ENCODE measurements at regions not wholly inside any gene's neighbourhood (a gene's known extent, or its start where the extent isn't known, plus 50 kb on each side); places are given as distances from the start of the nearest gene placed in this dataset.

DNA sequence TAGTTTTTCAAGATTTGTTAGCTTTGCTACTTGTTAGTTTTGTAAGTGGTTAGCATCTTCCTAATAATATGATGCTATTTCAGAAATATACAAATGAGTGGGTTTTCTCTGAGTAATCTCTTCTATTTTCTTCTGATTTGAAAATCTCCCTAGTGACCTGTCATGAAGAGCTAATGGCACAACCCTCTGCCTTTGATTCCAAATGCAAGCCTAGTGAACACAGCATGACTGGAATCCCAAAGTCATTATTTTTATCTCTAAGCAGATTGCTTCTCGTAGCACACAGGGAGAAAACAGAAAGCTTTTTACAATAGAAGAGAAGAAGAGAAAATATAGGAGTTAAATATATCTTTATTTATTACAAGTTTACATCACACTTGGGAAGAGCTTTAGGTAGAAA is 295.5 kb downstream of the LRATD1 start:
- H3K4me1 ChIP-seq = peaks cover 13% of the 10 kb centered on the region
- no peak for ATAC-seq
- no peak for DNase-seq
- H3K27ac ChIP-seq = no peak overlapping the region
- TF ChIP-seq CTCF (IDR thresholded peaks at IDR 0.05) (no peak), POLR2A (IDR thresholded peaks at IDR 0.05) (no peak)
- H3K9me3 ChIP-seq = no peaks in the 10 kb centered on the region
- intact Hi-C loops (cut with DNase I) = no loop called here
- H3K4me3 ChIP-seq = no peak overlapping the region
- WGBS, 2 donors = 61% methylated on average over 1 of the region's 1 CpG
- H3K36me3 ChIP-seq (replicated peaks in 1 of 2; ENCODE audit: insufficient read depth in 1 of 2, low read depth in 2 of 2) = no peaks in the 10 kb centered on the region
- H3K27me3 ChIP-seq = no peaks in the 10 kb centered on the region

DNA sequence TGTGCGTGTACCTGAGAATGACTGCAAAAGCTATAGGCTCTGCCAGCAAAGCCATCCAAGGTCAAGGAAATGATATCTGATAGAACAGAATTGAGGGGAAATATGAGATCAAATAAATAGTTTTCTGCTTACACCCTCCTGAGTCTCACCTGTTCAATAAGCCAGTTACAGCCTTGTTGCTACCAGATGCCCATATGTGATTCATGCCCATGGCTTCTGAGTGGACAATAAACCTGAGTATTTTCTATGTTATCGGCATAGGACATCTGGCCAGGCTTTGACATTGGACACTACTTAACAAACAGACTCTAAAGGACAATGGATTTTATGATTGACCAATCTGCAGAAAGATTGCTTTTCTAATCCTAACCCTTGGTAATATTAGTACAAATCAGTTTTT is 297.9 kb downstream of the LRATD1 start:
- Histone ChIP-seq H3K27me3 (no peaks in the 10 kb centered on the region), H3K27ac (no peak overlapping the region), H3K36me3 (replicated peaks in 1 of 2; ENCODE audit: insufficient read depth in 1 of 2, low read depth in 2 of 2) (no peaks in the 10 kb centered on the region), H3K4me3 (no peak overlapping the region), H3K9me3 (no peaks in the 10 kb centered on the region), H3K4me1 (peaks cover 15% of the 10 kb centered on the region)
- ATAC-seq (no peak), DNase-seq (no peak)
- 85 to 86% methylated on average over 2 of the region's 2 CpGs for WGBS, 2 donors
- intact Hi-C loops (cut with DNase I) = no loop called here
- TF ChIP-seq CTCF (IDR thresholded peaks at IDR 0.05) = no peak
- TF ChIP-seq POLR2A (IDR thresholded peaks at IDR 0.05) = no peak

GRCh38 chr2:14932285-14932684 is 299.8 kb downstream of the LRATD1 start:
- no peaks in the 10 kb centered on the region for H3K27me3 ChIP-seq
- no peak for ATAC-seq
- TF ChIP-seq CTCF (IDR thresholded peaks at IDR 0.05) = no peak
- TF ChIP-seq POLR2A (IDR thresholded peaks at IDR 0.05) = no peak

DNA sequence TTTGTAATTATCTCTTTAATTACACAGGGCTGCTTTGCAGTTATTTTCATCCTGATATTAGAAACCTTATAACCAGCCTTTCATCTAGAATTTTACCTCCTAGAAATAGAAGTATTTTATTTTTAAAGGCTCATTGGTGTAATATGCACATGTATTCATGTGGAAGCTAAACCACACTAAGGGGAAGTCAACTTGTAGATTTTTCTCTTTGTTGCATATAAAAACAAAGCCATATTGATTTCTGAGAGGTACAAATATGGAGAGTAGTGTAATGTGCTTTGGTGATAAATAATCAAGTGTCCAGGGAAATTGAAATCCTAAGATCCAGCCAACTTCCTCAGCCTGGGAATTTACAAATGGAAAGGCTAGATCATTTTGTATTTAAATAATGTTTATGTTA is 301.2 kb downstream of the LRATD1 start:
- no peaks in the 10 kb centered on the region for H3K36me3 ChIP-seq (replicated peaks in 1 of 2; ENCODE audit: insufficient read depth in 1 of 2, low read depth in 2 of 2)
- no peak overlapping the region for H3K4me3 ChIP-seq
- H3K27me3 ChIP-seq = no peaks in the 10 kb centered on the region
- intact Hi-C loops (cut with DNase I) = no loop called here
- peaks cover 15% of the 10 kb centered on the region for H3K4me1 ChIP-seq
- ATAC-seq = no peak
- peaks cover 0 to 5% (median 0%) of the 10 kb centered on the region in 3 donors for H3K9me3 ChIP-seq
- no peak for TF ChIP-seq CTCF (IDR thresholded peaks at IDR 0.05)
- TF ChIP-seq POLR2A (IDR thresholded peaks at IDR 0.05) = no peak
- H3K27ac ChIP-seq = no peak overlapping the region
- DNase-seq = no peak

More at GRCh38 chr2:14932285-14932684, 299.8 kb downstream of the LRATD1 start:
- Histone ChIP-seq H3K9me3 (peaks cover 0 to 3% (median 0%) of the 10 kb centered on the region in 3 donors), H3K27ac (no peak overlapping the region), H3K4me1 (peaks cover 15% of the 10 kb centered on the region), H3K4me3 (no peak overlapping the region), H3K36me3 (replicated peaks in 1 of 2; ENCODE audit: insufficient read depth in 1 of 2, low read depth in 2 of 2) (no peaks in the 10 kb centered on the region)
- intact Hi-C loops (cut with DNase I) = no loop called here
- DNase-seq = no peak

DNA sequence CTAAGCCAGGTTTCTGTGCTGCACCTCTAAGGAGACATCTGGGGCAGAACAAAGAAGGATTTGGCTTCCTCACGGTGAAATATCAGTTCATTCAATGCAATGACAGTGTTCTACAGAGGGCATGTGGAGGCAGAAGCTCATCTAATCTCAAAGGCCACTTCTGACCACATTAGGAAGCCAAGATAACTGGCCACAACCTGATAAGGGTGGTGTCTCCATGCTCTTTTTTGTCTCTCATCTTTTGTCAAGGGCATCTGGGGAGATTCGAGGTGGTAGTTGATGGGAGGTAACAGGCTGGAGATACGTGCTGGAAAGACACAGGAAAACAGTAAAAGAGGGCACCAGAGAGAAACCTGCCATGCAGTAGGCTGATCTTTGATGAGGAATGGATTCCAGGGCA is 303.9 kb downstream of the LRATD1 start:
- no peak for ATAC-seq
- Histone ChIP-seq H3K27me3 (no peaks in the 10 kb centered on the region), H3K4me1 (peaks cover 15% of the 10 kb centered on the region), H3K36me3 (replicated peaks in 1 of 2; ENCODE audit: insufficient read depth in 1 of 2, low read depth in 2 of 2) (no peaks in the 10 kb centered on the region), H3K4me3 (no peak overlapping the region), H3K9me3 (peaks cover 0 to 5% (median 0%) of the 10 kb centered on the region in 3 donors), H3K27ac (no peak overlapping the region)
- 77 to 88% methylated on average over 3 of the region's 3 CpGs for WGBS, 2 donors
- no peak for DNase-seq
- intact Hi-C loops (cut with DNase I) = no loop called here
- TF ChIP-seq POLR2A (IDR thresholded peaks at IDR 0.05) (no peak), CTCF (IDR thresholded peaks at IDR 0.05) (no peak)
